Colonic mucosa (tissue), 4 donors: ENCODE measurements at regions not wholly inside any gene's neighbourhood (a gene's known extent, or its start where the extent isn't known, plus 50 kb on each side); places are given as distances from the start of the nearest gene placed in this dataset.

Source experiments
- DNase-seq: peaks from one replicate; pipeline ENCODE4 v3.0.0-alpha.2; 2020
- H3K27ac ChIP-seq: fragments of 200-600 bp; one replicate; pipeline ENCODE4 v1.8.0; 2021
- H3K27me3 ChIP-seq: fragments of 200-600 bp; one replicate; pipeline ENCODE4 v1.8.0; 2021
- H3K36me3 ChIP-seq: fragments of 200-600 bp; one replicate; pipeline ENCODE4 v1.8.0; 2021
- H3K4me1 ChIP-seq: fragments of 200-600 bp; one replicate; pipeline ENCODE4 v1.8.0; 2021; ENCODE audit warnings: mild to moderate bottlenecking
- H3K4me3 ChIP-seq: fragments of 200-600 bp; one replicate; pipeline ENCODE4 v1.8.0; 2021
- H3K9ac ChIP-seq, 2 donors: one replicate each; pipeline ENCODE4 v1.7.0; 2013; ENCODE audit warnings: control low read depth in 2 of 2, low read depth in 2 of 2, low read length in 2 of 2
- H3K9me3 ChIP-seq: fragments of 200-600 bp; one replicate; pipeline ENCODE4 v1.8.0; 2021
- intact Hi-C: fragments of 100-400 bp; cut with DNase I; formaldehyde crosslinking; loops from one replicate; pipeline ENCODE4 v1.14.1; 2022
- TF ChIP-seq, protein P1 (sequence below): fragments of 200-600 bp; IDR thresholded peaks from one replicate; pipeline ENCODE4 v1.8.0; 2022; ENCODE audit warnings: antibody characterized with exemption, mild to moderate bottlenecking
- donor health status: healthy.
- donor health status: DM: no; HTN: no; CAD: no.
- donor health status: DM: no; HTN: no; CAD: no.

DNA sequence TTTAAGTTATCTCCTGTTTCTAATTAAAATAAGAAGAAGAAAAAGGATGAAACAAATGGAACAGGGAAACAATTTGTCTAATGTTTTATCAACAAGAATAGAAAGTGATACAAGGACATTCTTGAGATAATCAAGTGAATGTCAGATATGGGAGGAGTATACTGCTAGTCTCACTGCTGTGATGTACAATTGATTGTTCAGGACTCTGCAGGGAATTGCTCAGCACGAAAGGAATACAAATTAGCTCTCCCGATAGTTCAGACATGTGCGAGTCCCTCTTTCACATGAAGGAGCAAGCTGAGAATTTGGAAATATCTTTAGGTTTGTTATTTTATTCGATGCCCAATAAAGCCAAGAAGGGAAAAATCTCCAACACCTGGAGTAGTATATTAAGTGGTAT is 57.3 kb upstream of the FSTL5 start:
- H3K9ac ChIP-seq: no peak overlapping the region
- no peaks in the 10 kb centered on the region for H3K9me3 ChIP-seq
- intact Hi-C loops: no loop called here
- no peak for DNase-seq
- H3K36me3 ChIP-seq: no peaks in the 10 kb centered on the region
- no peaks in the 10 kb centered on the region for H3K4me1 ChIP-seq
- H3K27ac ChIP-seq: no peak overlapping the region
- no peak overlapping the region for H3K4me3 ChIP-seq
- no peaks in the 10 kb centered on the region for H3K27me3 ChIP-seq
- TF ChIP-seq, protein P1, sequence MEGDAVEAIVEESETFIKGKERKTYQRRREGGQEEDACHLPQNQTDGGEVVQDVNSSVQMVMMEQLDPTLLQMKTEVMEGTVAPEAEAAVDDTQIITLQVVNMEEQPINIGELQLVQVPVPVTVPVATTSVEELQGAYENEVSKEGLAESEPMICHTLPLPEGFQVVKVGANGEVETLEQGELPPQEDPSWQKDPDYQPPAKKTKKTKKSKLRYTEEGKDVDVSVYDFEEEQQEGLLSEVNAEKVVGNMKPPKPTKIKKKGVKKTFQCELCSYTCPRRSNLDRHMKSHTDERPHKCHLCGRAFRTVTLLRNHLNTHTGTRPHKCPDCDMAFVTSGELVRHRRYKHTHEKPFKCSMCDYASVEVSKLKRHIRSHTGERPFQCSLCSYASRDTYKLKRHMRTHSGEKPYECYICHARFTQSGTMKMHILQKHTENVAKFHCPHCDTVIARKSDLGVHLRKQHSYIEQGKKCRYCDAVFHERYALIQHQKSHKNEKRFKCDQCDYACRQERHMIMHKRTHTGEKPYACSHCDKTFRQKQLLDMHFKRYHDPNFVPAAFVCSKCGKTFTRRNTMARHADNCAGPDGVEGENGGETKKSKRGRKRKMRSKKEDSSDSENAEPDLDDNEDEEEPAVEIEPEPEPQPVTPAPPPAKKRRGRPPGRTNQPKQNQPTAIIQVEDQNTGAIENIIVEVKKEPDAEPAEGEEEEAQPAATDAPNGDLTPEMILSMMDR: no peak
